Neuronal stem cell (in vitro differentiated cells): ENCODE measurements at regions not wholly inside any gene's neighbourhood (a gene's known extent, or its start where the extent isn't known, plus 50 kb on each side); places are given as distances from the start of the nearest gene placed in this dataset.
A peak's percentile ranks its signal among the peaks of the same experiment; 100 is the strongest.
"Not testable (repeated sequence)": the region's sequence is repeated elsewhere in the genome, so short reads cannot be mapped to it uniquely, and the experiment has no call there.

Experiments used
- DNase-seq: peaks from one replicate; pipeline ENCODE4 v3.0.0-alpha.2; 2013; ENCODE audit warnings: low spot score
- H2AFZ ChIP-seq: one replicate; pipeline ENCODE4 v1.6.1; 2013; ENCODE audit warnings: mild to moderate bottlenecking, low read length, inconsistent platforms
- H2AK5ac ChIP-seq: 2 replicates; pipeline ENCODE4 v1.6.1; 2013; ENCODE audit warnings: low read depth, mild to moderate bottlenecking, inconsistent platforms, low read length, moderate library complexity, mixed read lengths
- H2BK120ac ChIP-seq: 2 replicates; pipeline ENCODE4 v1.6.1; 2013; ENCODE audit warnings: low read depth, mild to moderate bottlenecking, inconsistent platforms, low read length, moderate library complexity, mixed read lengths
- H2BK12ac ChIP-seq: one replicate; pipeline ENCODE4 v1.6.1; 2013; ENCODE audit warnings: low read length, inconsistent platforms
- H2BK15ac ChIP-seq: 2 replicates; pipeline ENCODE4 v1.6.1; 2013; ENCODE audit warnings: mild to moderate bottlenecking, low read length, inconsistent platforms, mixed read lengths
- H2BK5ac ChIP-seq: one replicate; pipeline ENCODE4 v1.6.1; 2013; ENCODE audit warnings: inconsistent platforms, mild to moderate bottlenecking, low read length, moderate library complexity
- H3K14ac ChIP-seq: one replicate; pipeline ENCODE4 v1.6.1; 2013; ENCODE audit warnings: low read length, inconsistent platforms
- H3K18ac ChIP-seq: 2 replicates; pipeline ENCODE4 v1.6.1; 2013; ENCODE audit warnings: low read length, inconsistent platforms
- H3K23ac ChIP-seq: 2 replicates; pipeline ENCODE4 v1.6.1; 2013; ENCODE audit warnings: low read depth, mild to moderate bottlenecking, mixed read lengths, low read length, inconsistent platforms; ENCODE audit not compliant: poor library complexity
- H3K27ac ChIP-seq: replicated peaks from 3 replicates; pipeline ENCODE4 v1.5.1; 2013; ENCODE audit warnings: low read length, inconsistent platforms
- H3K27me3 ChIP-seq, 3 experiments: 2 replicates each; pipeline ENCODE4 v1.6.1; 2013; ENCODE audit warnings: low read length in 3 of 3, mild to moderate bottlenecking in 2 of 3, inconsistent platforms in 1 of 3, low read depth in 1 of 3, mixed read lengths in 1 of 3, moderate library complexity in 1 of 3; ENCODE audit not compliant: control insufficient read depth in 3 of 3, insufficient read depth in 3 of 3
- H3K36me3 ChIP-seq, 2 donors: replicated peaks in 1 of 2; 2 replicates each; pipeline ENCODE4 v1.6.1; 2013; ENCODE audit warnings: low read length in 2 of 2; ENCODE audit not compliant: control insufficient read depth in 2 of 2, insufficient read depth in 2 of 2
- H3K4ac ChIP-seq: 2 replicates; pipeline ENCODE4 v1.6.1; 2013; ENCODE audit warnings: inconsistent platforms, mild to moderate bottlenecking, low read length, moderate library complexity
- H3K4me1 ChIP-seq, 2 donors: 1 replicate in 1 of 2; 2 replicates in 1 of 2; pipeline ENCODE4 v1.6.1; 2013; ENCODE audit warnings: low read length in 2 of 2, low read depth in 1 of 2; ENCODE audit not compliant: control insufficient read depth in 2 of 2, insufficient read depth in 1 of 2
- H3K4me2 ChIP-seq: one replicate; pipeline ENCODE4 v1.6.1; 2013; ENCODE audit warnings: mild to moderate bottlenecking, low read length, inconsistent platforms; ENCODE audit not compliant: insufficient read depth, poor library complexity, severe bottlenecking
- H3K4me3 ChIP-seq, 2 donors: 2 replicates each; pipeline ENCODE4 v1.5.1; 2013; ENCODE audit warnings: low read length in 2 of 2, mild to moderate bottlenecking in 2 of 2, inconsistent platforms in 1 of 2, moderate library complexity in 1 of 2
- H3K79me1 ChIP-seq: one replicate; pipeline ENCODE4 v1.6.1; 2013; ENCODE audit warnings: low read depth, mild to moderate bottlenecking, inconsistent platforms, low read length, moderate library complexity
- H3K9ac ChIP-seq: one replicate; pipeline ENCODE4 v1.6.1; 2013; ENCODE audit warnings: mild to moderate bottlenecking, low read depth, low read length, inconsistent platforms; ENCODE audit not compliant: poor library complexity
- H3K9me3 ChIP-seq, 2 donors: replicated peaks in 1 of 2; 2 replicates each; pipeline versions ENCODE3 to v1.6.1; 2013; ENCODE audit warnings: low read length in 2 of 2, mild to moderate bottlenecking in 2 of 2, inconsistent platforms in 1 of 2, low read depth in 1 of 2, mixed read lengths in 1 of 2, moderate library complexity in 1 of 2; ENCODE audit not compliant: control insufficient read depth in 2 of 2, insufficient read depth in 1 of 2
- H4K8ac ChIP-seq: one replicate; pipeline ENCODE4 v1.6.1; 2013; ENCODE audit warnings: low read depth, mild to moderate bottlenecking, inconsistent platforms, low read length, moderate library complexity
- H4K91ac ChIP-seq: one replicate; pipeline ENCODE4 v1.6.1; 2013; ENCODE audit warnings: low read length, low read depth, mild to moderate bottlenecking, inconsistent platforms; ENCODE audit not compliant: poor library complexity
- WGBS, 2 donors: extraction: QIAGEN DNeasy Blood & Tissue Kit; methylation state at CpG; one replicate each; pipeline ENCODE4 v1.1.7; 2013; ENCODE audit warnings: missing lambda C conversion rate in 2 of 2, mixed read lengths in 1 of 2; ENCODE audit not compliant: insufficient read length in 2 of 2, insufficient replicate concordance in 1 of 2; ENCODE audit errors: extremely low coverage in 2 of 2; 5-methylcytosine and 5-hydroxymethylcytosine counted together

DNA sequence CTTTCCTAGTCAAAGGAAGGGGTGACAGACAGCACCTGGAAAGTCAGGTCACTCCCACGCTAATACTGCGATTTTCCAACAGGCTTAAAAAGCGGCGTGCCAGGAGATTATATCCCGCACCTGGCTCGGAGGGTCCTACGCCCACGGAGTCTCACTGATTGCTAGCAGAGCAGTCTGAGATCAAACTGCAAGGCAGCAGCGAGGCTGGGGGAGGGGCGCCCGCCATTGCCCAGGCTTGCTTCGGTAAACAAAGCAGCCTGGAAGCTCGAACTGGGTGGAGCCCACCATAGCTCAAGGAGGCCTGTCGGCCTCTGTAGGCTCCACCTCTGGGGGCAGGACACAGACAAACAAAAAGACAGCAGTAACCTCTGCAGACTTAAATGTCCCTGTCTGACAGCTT, 392.6 kb upstream of the LMO3 start:
- WGBS, 2 donors = no CpG with 5 or more reads among the region's 14 CpGs
- not testable (repeated sequence) for H3K4me2 ChIP-seq, H3K14ac ChIP-seq, H3K27me3 ChIP-seq, H2AK5ac ChIP-seq, H3K23ac ChIP-seq, H2AFZ ChIP-seq, H3K9ac ChIP-seq, DNase-seq, H2BK12ac ChIP-seq, H3K27ac ChIP-seq, H3K18ac ChIP-seq, H3K4me1 ChIP-seq, H3K79me1 ChIP-seq, H2BK15ac ChIP-seq, H3K4ac ChIP-seq, H3K36me3 ChIP-seq, H2BK5ac ChIP-seq, H4K91ac ChIP-seq, H2BK120ac ChIP-seq, H4K8ac ChIP-seq, H3K9me3 ChIP-seq
- peak overlapping the region in 1 of 2 donors; percentile 34 for H3K4me3 ChIP-seq

DNA sequence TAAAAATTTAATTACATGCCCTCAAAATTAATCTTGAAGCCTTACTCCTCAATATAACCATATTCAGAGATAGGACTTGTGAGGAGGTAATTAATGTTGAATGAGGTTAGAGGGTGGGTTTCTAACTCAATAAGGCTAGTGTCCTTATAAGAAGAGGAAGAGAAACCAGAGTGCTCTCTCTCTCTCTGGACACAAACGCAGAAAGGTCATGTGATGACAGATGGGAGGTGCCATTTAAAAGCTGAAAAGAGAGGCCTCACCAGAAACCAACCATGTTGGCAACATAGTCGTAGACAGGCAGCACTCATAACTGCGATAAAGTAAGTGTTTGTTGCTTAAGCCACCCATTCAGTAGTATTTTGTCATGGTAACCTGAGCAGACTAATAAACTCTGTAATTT, 378.5 kb upstream of the LMO3 start:
- H3K9ac ChIP-seq = no peak overlapping the region
- no peak for DNase-seq
- H2BK12ac ChIP-seq = no peak overlapping the region
- H2BK120ac ChIP-seq = no peak overlapping the region
- H4K8ac ChIP-seq = no peak overlapping the region
- no peak overlapping the region for H2BK15ac ChIP-seq
- no peak overlapping the region for H3K4me2 ChIP-seq
- H2AK5ac ChIP-seq = no peak overlapping the region
- H3K18ac ChIP-seq = no peak overlapping the region
- no CpG with 5 or more reads among the region's 3 CpGs for WGBS, 2 donors
- no peaks in the 10 kb centered on the region for H3K9me3 ChIP-seq
- no peaks in the 10 kb centered on the region for H3K27me3 ChIP-seq
- no peak overlapping the region for H3K4me3 ChIP-seq
- H3K4me1 ChIP-seq = no peaks in the 10 kb centered on the region
- H3K14ac ChIP-seq = no peak overlapping the region
- H3K79me1 ChIP-seq = no peaks in the 10 kb centered on the region
- no peak overlapping the region for H3K23ac ChIP-seq
- no peak overlapping the region for H2BK5ac ChIP-seq
- H3K36me3 ChIP-seq = no peaks in the 10 kb centered on the region
- no peak overlapping the region for H3K27ac ChIP-seq
- H2AFZ ChIP-seq = peak overlapping the region; percentile 64
- H4K91ac ChIP-seq = no peak overlapping the region
- no peak overlapping the region for H3K4ac ChIP-seq

DNA sequence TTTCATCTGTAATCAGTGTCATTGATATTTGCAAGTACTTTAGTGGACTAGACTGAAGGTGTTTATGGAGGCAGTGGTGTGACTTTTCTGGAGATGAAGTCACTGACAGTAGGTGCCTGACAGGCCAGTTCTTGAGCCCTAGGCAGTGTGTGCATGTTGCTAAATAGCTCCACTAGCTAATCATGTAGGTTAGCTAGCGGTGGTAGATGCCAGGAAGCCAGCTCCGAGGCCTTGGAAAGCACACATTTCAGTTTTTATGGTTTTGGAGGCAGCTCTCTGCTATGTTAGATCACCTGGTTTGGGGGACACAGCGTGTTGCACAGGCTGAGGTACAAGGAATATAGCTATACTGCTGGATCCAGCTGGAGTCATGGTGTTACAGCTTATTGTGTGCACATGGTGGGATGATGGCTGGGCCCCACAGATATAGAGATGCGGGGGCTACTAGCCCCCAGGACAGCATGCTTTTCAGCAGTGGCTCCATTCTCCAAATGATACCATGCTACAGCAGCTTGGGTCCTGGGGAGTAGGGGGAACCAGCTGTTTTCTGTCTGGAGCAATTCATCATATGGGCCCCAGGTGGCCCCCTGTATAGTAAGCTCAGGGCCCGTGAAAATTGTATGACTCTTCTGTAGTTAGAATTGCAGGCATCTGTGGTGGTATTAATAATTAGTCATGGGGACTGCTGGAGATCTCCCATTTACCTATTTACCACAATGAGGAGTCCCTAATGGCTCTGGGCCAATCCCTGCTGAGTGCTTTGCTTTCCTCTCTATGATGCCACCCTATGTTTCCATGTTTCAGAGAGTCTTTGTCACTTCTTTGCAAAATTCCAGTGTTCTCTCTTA, 367.2 kb upstream of the LMO3 start:
- DNase-seq = no peak
- H3K4me2 ChIP-seq = no peak overlapping the region
- no peak overlapping the region for H4K91ac ChIP-seq
- no peak overlapping the region for H3K4ac ChIP-seq
- no peaks in the 10 kb centered on the region for H3K36me3 ChIP-seq
- H3K14ac ChIP-seq = peak overlapping the region; percentile 17
- H3K9me3 ChIP-seq = no peaks in the 10 kb centered on the region
- H2BK12ac ChIP-seq = no peak overlapping the region
- peak overlapping the region; percentile 39 for H2BK15ac ChIP-seq
- no peak overlapping the region for H3K9ac ChIP-seq
- H3K23ac ChIP-seq = no peak overlapping the region
- no peaks in the 10 kb centered on the region for H3K27me3 ChIP-seq
- no peaks in the 10 kb centered on the region for H3K79me1 ChIP-seq
- H2AK5ac ChIP-seq = no peak overlapping the region
- H3K4me3 ChIP-seq = no peak overlapping the region
- no peak overlapping the region for H4K8ac ChIP-seq
- H2BK5ac ChIP-seq = no peak overlapping the region
- H3K27ac ChIP-seq = no peak overlapping the region
- H2BK120ac ChIP-seq = no peak overlapping the region
- WGBS, 2 donors = no CpG with 5 or more reads among the region's 5 CpGs
- H3K18ac ChIP-seq = peak overlapping the region; percentile 7
- H3K4me1 ChIP-seq = no peaks in the 10 kb centered on the region
- H2AFZ ChIP-seq = no peak overlapping the region

DNA sequence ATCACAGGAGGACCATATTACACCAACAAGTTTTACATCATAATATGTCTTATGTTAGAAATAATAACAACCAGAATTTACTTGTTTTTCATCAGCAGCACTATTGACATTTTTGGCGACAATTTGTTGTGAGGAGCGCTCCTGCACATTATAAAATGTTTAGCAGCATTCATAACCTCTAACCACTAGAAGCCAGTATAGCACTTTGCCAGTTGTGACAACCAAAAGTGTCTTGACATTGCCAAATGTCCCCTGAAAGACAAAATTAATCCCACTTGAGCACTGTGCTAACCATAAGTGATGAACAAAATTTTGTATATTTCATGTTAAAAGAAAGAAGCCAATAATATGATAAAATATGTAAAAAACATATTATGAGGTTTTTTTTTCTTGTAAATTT, 356.9 kb upstream of the LMO3 start:
- H2BK15ac ChIP-seq = no peak overlapping the region
- no peak overlapping the region for H2BK5ac ChIP-seq
- no peak overlapping the region for H2AFZ ChIP-seq
- no peaks in the 10 kb centered on the region for H3K79me1 ChIP-seq
- no peak overlapping the region for H3K27ac ChIP-seq
- H3K9ac ChIP-seq = no peak overlapping the region
- H4K8ac ChIP-seq = no peak overlapping the region
- WGBS, 2 donors = no CpG with 5 or more reads among the region's 2 CpGs
- no peak overlapping the region for H2BK12ac ChIP-seq
- no peaks in the 10 kb centered on the region for H3K27me3 ChIP-seq
- H3K4me3 ChIP-seq = no peak overlapping the region
- H3K9me3 ChIP-seq = no peaks in the 10 kb centered on the region
- H3K14ac ChIP-seq = no peak overlapping the region
- no peak overlapping the region for H3K4ac ChIP-seq
- H3K18ac ChIP-seq = no peak overlapping the region
- no peaks in the 10 kb centered on the region for H3K4me1 ChIP-seq
- no peak overlapping the region for H4K91ac ChIP-seq
- no peak overlapping the region for H3K4me2 ChIP-seq
- no peak for DNase-seq
- H2BK120ac ChIP-seq = no peak overlapping the region
- H3K36me3 ChIP-seq = no peaks in the 10 kb centered on the region
- no peak overlapping the region for H2AK5ac ChIP-seq
- no peak overlapping the region for H3K23ac ChIP-seq
